Mesenchymal stem cell (in vitro differentiated cells and primary cell): ENCODE measurements at regions not wholly inside any gene's neighbourhood (a gene's known extent, or its start where the extent isn't known, plus 50 kb on each side); places are given as distances from the start of the nearest gene placed in this dataset.

ENCODE experiments used
- DNase-seq: peaks from one replicate; pipeline ENCODE4 v3.0.0-alpha.2; 2013
- H2AFZ ChIP-seq: one replicate; pipeline ENCODE4 v1.6.1; 2013; ENCODE audit warnings: low read depth, mild to moderate bottlenecking, control low read depth, inconsistent platforms, low read length, moderate library complexity
- H2AK5ac ChIP-seq: 2 replicates; pipeline ENCODE4 v1.6.1; 2013; ENCODE audit warnings: low read length, moderate library complexity, mild to moderate bottlenecking, inconsistent platforms; ENCODE audit not compliant: severe bottlenecking
- H2BK120ac ChIP-seq: one replicate; pipeline ENCODE4 v1.6.1; 2013; ENCODE audit warnings: low read depth, mild to moderate bottlenecking, inconsistent platforms, low read length, moderate library complexity
- H2BK12ac ChIP-seq, 2 experiments: one replicate each; pipeline ENCODE4 v1.6.1; 2013; ENCODE audit warnings: inconsistent platforms in 2 of 2, low read length in 2 of 2, mild to moderate bottlenecking in 2 of 2, moderate library complexity in 2 of 2, control low read depth in 1 of 2
- H2BK15ac ChIP-seq: one replicate; pipeline ENCODE4 v1.6.1; 2013; ENCODE audit warnings: mild to moderate bottlenecking, low read depth, inconsistent platforms; ENCODE audit not compliant: poor library complexity, severe bottlenecking
- H2BK5ac ChIP-seq: 2 replicates; pipeline ENCODE4 v1.6.1; 2013; ENCODE audit warnings: low read depth, mild to moderate bottlenecking, low read length, control low read depth, inconsistent platforms; ENCODE audit not compliant: poor library complexity, severe bottlenecking
- H3K14ac ChIP-seq, 2 experiments: one replicate each; pipeline ENCODE4 v1.6.1; 2013; ENCODE audit warnings: inconsistent platforms in 2 of 2, low read length in 2 of 2, control low read depth in 1 of 2, mild to moderate bottlenecking in 1 of 2, moderate library complexity in 1 of 2
- H3K18ac ChIP-seq, 2 experiments: one replicate each; pipeline ENCODE4 v1.6.1; 2013; ENCODE audit warnings: inconsistent platforms in 2 of 2, low read length in 2 of 2, control low read depth in 1 of 2, low read depth in 1 of 2, mild to moderate bottlenecking in 1 of 2
- H3K23ac ChIP-seq, 2 experiments: one replicate each; pipeline ENCODE4 v1.6.1; 2013; ENCODE audit warnings: inconsistent platforms in 2 of 2, low read length in 2 of 2, mild to moderate bottlenecking in 2 of 2, moderate library complexity in 2 of 2, control low read depth in 1 of 2
- H3K27ac ChIP-seq: 2 replicates; pipeline ENCODE4 v1.5.1; 2013; ENCODE audit warnings: mild to moderate bottlenecking, moderate library complexity, low read length, control low read depth, inconsistent platforms; ENCODE audit not compliant: poor library complexity, severe bottlenecking
- H3K27me3 ChIP-seq, 2 experiments: 2 replicates each; pipeline versions ENCODE4 v1.6.1 to v1.7.0; 2013; ENCODE audit warnings: low read length in 2 of 2, mild to moderate bottlenecking in 2 of 2, moderate library complexity in 2 of 2, control low read depth in 1 of 2, inconsistent platforms in 1 of 2; ENCODE audit not compliant: control insufficient read depth in 1 of 2, insufficient read depth in 1 of 2
- H3K36me3 ChIP-seq, 2 experiments: 2 replicates each; pipeline versions ENCODE4 v1.6.1 to v1.7.0; 2013; ENCODE audit warnings: low read length in 2 of 2, control low read depth in 1 of 2, inconsistent platforms in 1 of 2, low read depth in 1 of 2, mild to moderate bottlenecking in 1 of 2; ENCODE audit not compliant: insufficient read depth in 2 of 2, control insufficient read depth in 1 of 2
- H3K4ac ChIP-seq, 2 experiments: one replicate each; pipeline ENCODE4 v1.6.1; 2013; ENCODE audit warnings: inconsistent platforms in 2 of 2, low read length in 2 of 2, mild to moderate bottlenecking in 2 of 2, moderate library complexity in 2 of 2, control low read depth in 1 of 2, low read depth in 1 of 2
- H3K4me1 ChIP-seq: 2 replicates; pipeline ENCODE4 v1.6.1; 2013; ENCODE audit warnings: low read depth, low read length, control low read depth; ENCODE audit not compliant: control insufficient read depth, insufficient read depth
- H3K4me2 ChIP-seq: 2 replicates; pipeline ENCODE4 v1.6.1; 2013; ENCODE audit warnings: low read length, mild to moderate bottlenecking, inconsistent platforms; ENCODE audit not compliant: poor library complexity, severe bottlenecking
- H3K4me3 ChIP-seq, 2 experiments: 2 replicates each; pipeline versions ENCODE4 v1.5.1 to v1.7.0; 2013; ENCODE audit warnings: low read length in 2 of 2, mild to moderate bottlenecking in 2 of 2, control low read depth in 1 of 2, low read depth in 1 of 2; ENCODE audit not compliant: insufficient read depth in 1 of 2
- H3K79me1 ChIP-seq: replicated peaks from 2 replicates; pipeline ENCODE4 v1.6.1; 2013; ENCODE audit warnings: mild to moderate bottlenecking, control low read depth, low read length, inconsistent platforms; ENCODE audit not compliant: poor library complexity, severe bottlenecking
- H3K9ac ChIP-seq: 2 replicates; pipeline ENCODE4 v1.7.0; 2013; ENCODE audit warnings: mild to moderate bottlenecking, low read length, moderate library complexity
- H3K9me3 ChIP-seq: 2 replicates; pipeline ENCODE4 v1.7.0; 2013; ENCODE audit warnings: mild to moderate bottlenecking, low read length; ENCODE audit not compliant: control insufficient read depth
- H4K8ac ChIP-seq: one replicate; pipeline ENCODE4 v1.6.1; 2013; ENCODE audit warnings: inconsistent platforms, mild to moderate bottlenecking, low read length, moderate library complexity
- H4K91ac ChIP-seq: one replicate; pipeline ENCODE4 v1.6.1; 2013; ENCODE audit warnings: mild to moderate bottlenecking, low read length, inconsistent platforms
- WGBS: methylation state at CpG from one replicate; pipeline ENCODE4 v1.1.7; 2013; ENCODE audit warnings: mixed read lengths; 5-methylcytosine and 5-hydroxymethylcytosine counted together

DNA sequence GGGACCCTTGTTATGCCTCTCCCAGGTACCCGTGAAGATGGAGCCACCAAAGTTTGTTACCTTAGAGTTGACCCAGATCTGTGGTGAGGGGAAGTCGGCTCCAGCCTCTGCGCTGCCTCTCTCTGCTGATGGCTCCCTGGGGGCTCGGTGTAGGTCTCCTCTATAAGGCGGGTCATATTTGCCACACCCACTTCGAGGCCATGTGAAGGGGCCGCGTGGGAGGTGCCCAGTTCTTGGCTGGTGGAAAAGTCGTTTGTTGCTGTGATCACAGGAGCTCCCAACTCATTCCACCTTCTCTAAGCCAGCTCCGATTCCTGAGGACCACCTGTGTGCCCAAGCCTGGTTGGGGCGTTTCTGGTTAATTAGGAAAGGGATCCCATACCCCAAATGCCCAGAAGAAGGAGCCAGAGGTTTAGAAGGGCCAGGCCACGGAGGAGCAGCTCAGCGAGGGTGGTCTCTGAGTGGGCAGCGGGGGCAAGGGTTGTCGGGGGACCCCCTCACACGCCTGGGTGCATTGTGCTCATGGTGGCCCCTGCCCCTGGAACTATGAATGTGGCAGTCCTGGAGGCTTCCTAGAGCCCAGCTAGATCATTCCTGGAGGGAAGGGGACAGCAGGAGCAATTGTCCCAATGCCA, 296.5 kb downstream of the ZNF536 start:
- Histone ChIP-seq H3K9ac (no peak overlapping the region), H3K9me3 (no peaks in the 10 kb centered on the region), H3K27me3 (peaks cover 5 to 61% of the 10 kb centered on the region in 2 experiments), H2BK15ac (no peak overlapping the region), H3K4me3 (no peak overlapping the region), H2AK5ac (no peak overlapping the region), H2BK5ac (no peak overlapping the region), H3K14ac (no peak overlapping the region), H3K4ac (no peak overlapping the region), H4K8ac (no peak overlapping the region), H3K36me3 (no peaks in the 10 kb centered on the region), H2BK120ac (no peak overlapping the region), H4K91ac (no peak overlapping the region), H2BK12ac (no peak overlapping the region), H3K27ac (no peak overlapping the region), H3K18ac (no peak overlapping the region), H3K79me1 (no peaks in the 10 kb centered on the region), H2AFZ (no peak overlapping the region), H3K4me1 (no peaks in the 10 kb centered on the region), H3K23ac (no peak overlapping the region), H3K4me2 (no peak overlapping the region)
- DNase-seq, result no peak
- 72% methylated on average over 15 of the region's 16 CpGs for WGBS

DNA sequence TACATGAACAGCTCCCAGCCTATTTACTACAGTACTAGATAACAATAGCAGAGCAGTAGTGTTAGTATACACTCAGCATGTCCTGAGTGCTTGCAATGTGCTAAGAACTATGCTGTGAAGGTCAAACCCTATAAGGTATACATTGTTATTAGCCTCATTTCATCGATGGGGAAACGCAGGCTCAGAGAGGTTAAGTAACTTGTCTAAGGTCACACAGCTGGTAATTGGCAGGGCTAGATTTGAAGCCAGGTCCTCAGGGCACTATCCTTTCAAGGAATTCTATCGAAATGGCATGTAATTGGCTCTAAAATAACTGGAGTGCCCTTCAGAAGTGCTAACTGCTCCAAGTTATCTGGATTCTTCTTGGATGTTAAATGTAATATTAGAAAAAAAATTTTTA, 295.6 kb downstream of the ZNF536 start:
- Histone ChIP-seq H3K36me3 (no peaks in the 10 kb centered on the region), H3K4me3 (no peak overlapping the region), H3K4ac (no peak overlapping the region), H2BK12ac (no peak overlapping the region), H2AK5ac (no peak overlapping the region), H3K79me1 (no peaks in the 10 kb centered on the region), H3K9ac (no peak overlapping the region), H3K23ac (no peak overlapping the region), H3K4me2 (no peak overlapping the region), H3K9me3 (no peaks in the 10 kb centered on the region), H2BK120ac (no peak overlapping the region), H2BK15ac (no peak overlapping the region), H2AFZ (no peak overlapping the region), H3K4me1 (no peaks in the 10 kb centered on the region), H4K8ac (no peak overlapping the region), H4K91ac (no peak overlapping the region), H3K27me3 (peaks cover 5 to 52% of the 10 kb centered on the region in 2 experiments), H3K27ac (no peak overlapping the region), H3K18ac (no peak overlapping the region), H3K14ac (no peak overlapping the region), H2BK5ac (no peak overlapping the region)
- DNase-seq, result no peak
- WGBS, result 76% methylated on average over 3 of the region's 3 CpGs

DNA sequence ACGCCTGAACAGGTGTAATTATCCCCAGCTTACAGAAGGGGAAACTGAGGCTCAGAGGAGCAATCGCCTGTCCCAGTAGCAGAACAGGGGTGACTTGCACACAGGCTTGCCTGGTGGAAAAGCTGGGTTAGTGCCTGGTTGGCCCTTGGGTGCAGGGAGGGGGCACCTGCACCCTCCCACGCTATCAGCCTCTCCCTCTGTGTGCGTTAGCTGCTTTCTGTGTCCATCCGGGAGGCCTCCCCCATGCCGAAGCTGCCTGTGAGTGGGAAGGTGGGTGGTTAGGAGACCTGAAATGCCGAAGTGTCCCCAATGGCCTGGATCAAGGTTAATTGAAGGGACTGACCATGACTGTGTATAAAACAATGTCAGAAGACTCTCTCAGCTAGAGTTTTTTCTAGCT, 295.0 kb downstream of the ZNF536 start:
- no peak overlapping the region for H2BK15ac ChIP-seq
- peaks cover 5 to 48% of the 10 kb centered on the region in 2 experiments for H3K27me3 ChIP-seq
- H4K8ac ChIP-seq, result no peak overlapping the region
- no peak overlapping the region for H3K4ac ChIP-seq
- H3K79me1 ChIP-seq, result no peaks in the 10 kb centered on the region
- no peaks in the 10 kb centered on the region for H3K36me3 ChIP-seq
- no peak for DNase-seq
- no peak overlapping the region for H2BK120ac ChIP-seq
- H3K14ac ChIP-seq, result no peak overlapping the region
- H3K4me1 ChIP-seq, result no peaks in the 10 kb centered on the region
- no peak overlapping the region for H2AFZ ChIP-seq
- no peak overlapping the region for H3K27ac ChIP-seq
- no peak overlapping the region for H2AK5ac ChIP-seq
- H2BK5ac ChIP-seq, result no peak overlapping the region
- WGBS, result 91% methylated on average over 6 of the region's 7 CpGs
- no peak overlapping the region for H3K18ac ChIP-seq
- no peak overlapping the region for H2BK12ac ChIP-seq
- H3K4me3 ChIP-seq, result no peak overlapping the region
- no peak overlapping the region for H3K23ac ChIP-seq
- H4K91ac ChIP-seq, result no peak overlapping the region
- no peak overlapping the region for H3K9ac ChIP-seq
- no peak overlapping the region for H3K4me2 ChIP-seq
- no peaks in the 10 kb centered on the region for H3K9me3 ChIP-seq

DNA sequence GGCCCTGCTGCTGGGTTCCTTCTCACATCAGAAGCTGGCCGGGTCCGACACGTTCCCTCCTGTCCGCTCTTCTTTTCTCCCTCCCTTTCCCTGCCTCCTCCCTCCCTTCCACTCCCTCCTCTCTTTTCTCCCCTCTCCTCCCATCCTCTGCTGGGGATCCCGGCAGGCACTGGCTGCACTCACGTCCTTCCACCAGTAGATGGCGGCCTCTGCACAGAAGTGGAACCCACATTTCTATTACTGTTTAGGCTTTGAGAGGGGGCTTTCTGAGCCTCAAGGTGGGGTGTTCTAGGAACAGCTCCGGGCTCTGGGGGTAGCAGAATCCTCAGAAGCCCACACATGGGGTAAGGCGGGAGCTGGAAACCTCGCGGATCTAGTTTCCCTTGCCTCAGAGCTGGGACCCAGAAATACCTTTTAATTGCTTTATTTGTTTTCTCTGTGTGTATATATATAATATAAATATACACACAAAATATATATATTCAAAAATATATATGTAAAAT, 294.2 kb downstream of the ZNF536 start:
- Histone ChIP-seq H2AFZ (no peak overlapping the region), H3K14ac (no peak overlapping the region), H4K91ac (no peak overlapping the region), H3K27ac (no peak overlapping the region), H3K4me2 (no peak overlapping the region), H3K9me3 (no peaks in the 10 kb centered on the region), H3K4ac (no peak overlapping the region), H2BK120ac (no peak overlapping the region), H2BK5ac (no peak overlapping the region), H2BK15ac (no peak overlapping the region), H3K36me3 (no peaks in the 10 kb centered on the region), H3K4me3 (no peak overlapping the region), H3K4me1 (no peaks in the 10 kb centered on the region), H3K27me3 (peaks cover 5 to 42% of the 10 kb centered on the region in 2 experiments), H3K9ac (no peak overlapping the region), H3K18ac (no peak overlapping the region), H2AK5ac (no peak overlapping the region), H3K79me1 (no peaks in the 10 kb centered on the region), H4K8ac (no peak overlapping the region), H3K23ac (no peak overlapping the region), H2BK12ac (no peak overlapping the region)
- 0% methylated on average over 7 of the region's 11 CpGs for WGBS
- DNase-seq, result peak; percentile 34
